MM.1S (cell line): ENCODE measurements at regions not wholly inside any gene's neighbourhood (a gene's known extent, or its start where the extent isn't known, plus 50 kb on each side); places are given as distances from the start of the nearest gene placed in this dataset.

Source experiments
- DNase-seq: peaks from one replicate; pipeline ENCODE4 v3.0.0-alpha.2; 2015
- H2AFZ ChIP-seq: fragments of 300-600 bp; sonication (generic); 2 replicates; pipeline ENCODE4 v1.6.0; 2016; ENCODE audit warnings: antibody characterized with exemption, low read length
- H3F3A ChIP-seq: fragments of 300-600 bp; sonication (generic); 2 replicates; pipeline ENCODE4 v1.6.1; 2016; ENCODE audit warnings: mild to moderate bottlenecking, antibody characterized with exemption, low read length, moderate library complexity, mixed read lengths; ENCODE audit not compliant: insufficient read depth
- H3K27ac ChIP-seq: fragments of 300-600 bp; sonication (generic); 2 replicates; pipeline ENCODE4 v1.5.1; 2016; ENCODE audit warnings: mild to moderate bottlenecking, low read length
- H3K27me3 ChIP-seq: fragments of 300-600 bp; sonication (generic); replicated peaks from 2 replicates; pipeline ENCODE4 v1.6.0; 2016; ENCODE audit warnings: low read length; ENCODE audit not compliant: insufficient read depth
- H3K36me3 ChIP-seq: fragments of 300-600 bp; sonication (generic); replicated peaks from 2 replicates; pipeline ENCODE4 v1.6.1; 2016; ENCODE audit warnings: mild to moderate bottlenecking, low read length, mixed read lengths; ENCODE audit not compliant: insufficient read depth
- H3K4me1 ChIP-seq: fragments of 300-600 bp; sonication (generic); 2 replicates; pipeline ENCODE4 v1.6.1; 2016; ENCODE audit warnings: low read length, mixed read lengths
- H3K4me2 ChIP-seq: fragments of 300-600 bp; sonication (generic); 2 replicates; pipeline ENCODE4 v1.6.0; 2016; ENCODE audit warnings: low read depth, low read length
- H3K4me3 ChIP-seq: fragments of 300-600 bp; sonication (generic); 2 replicates; pipeline ENCODE4 v1.5.1; 2016; ENCODE audit warnings: low read length, mixed read lengths
- H3K79me2 ChIP-seq: fragments of 300-600 bp; sonication (generic); 2 replicates; pipeline ENCODE4 v1.6.1; 2016; ENCODE audit warnings: mixed run types, low read length, mixed read lengths
- H3K9ac ChIP-seq: fragments of 300-600 bp; sonication (generic); 2 replicates; pipeline ENCODE4 v1.6.1; 2016; ENCODE audit warnings: low read length, mixed read lengths
- H3K9me2 ChIP-seq: fragments of 300-600 bp; sonication (generic); replicated peaks from 2 replicates; pipeline ENCODE4 v1.6.1; 2016; ENCODE audit warnings: mild to moderate bottlenecking, low read length, mixed read lengths; ENCODE audit not compliant: insufficient read depth
- H3K9me3 ChIP-seq: fragments of 300-600 bp; sonication (generic); replicated peaks from 2 replicates; pipeline ENCODE4 v1.6.1; 2016; ENCODE audit warnings: mild to moderate bottlenecking, low read length, mixed read lengths; ENCODE audit not compliant: insufficient read depth
- H4K20me1 ChIP-seq: fragments of 300-600 bp; sonication (generic); 2 replicates; pipeline ENCODE4 v1.6.1; 2016; ENCODE audit warnings: mild to moderate bottlenecking, low read length, moderate library complexity, mixed read lengths; ENCODE audit not compliant: insufficient read depth
- EZH2 ChIP-seq: fragments of 300-600 bp; sonication (generic); optimal IDR thresholded peaks from 2 replicates; pipeline ENCODE3; 2017; ENCODE audit warnings: low read depth, mild to moderate bottlenecking, antibody characterized with exemption, low read length, mixed read lengths
- EZH2phosphoT487 ChIP-seq: fragments of 300-600 bp; sonication (generic); IDR thresholded peaks from 2 replicates; pipeline ENCODE4 v1.6.1; 2018; ENCODE audit warnings: antibody characterized with exemption, low read length
- TF ChIP-seq, protein P1 (sequence below): fragments of 300-600 bp; sonication (generic); IDR thresholded peaks from 2 replicates; pipeline ENCODE4 v1.5.1; 2016; ENCODE audit warnings: antibody characterized with exemption, low read length, mixed read lengths

DNA sequence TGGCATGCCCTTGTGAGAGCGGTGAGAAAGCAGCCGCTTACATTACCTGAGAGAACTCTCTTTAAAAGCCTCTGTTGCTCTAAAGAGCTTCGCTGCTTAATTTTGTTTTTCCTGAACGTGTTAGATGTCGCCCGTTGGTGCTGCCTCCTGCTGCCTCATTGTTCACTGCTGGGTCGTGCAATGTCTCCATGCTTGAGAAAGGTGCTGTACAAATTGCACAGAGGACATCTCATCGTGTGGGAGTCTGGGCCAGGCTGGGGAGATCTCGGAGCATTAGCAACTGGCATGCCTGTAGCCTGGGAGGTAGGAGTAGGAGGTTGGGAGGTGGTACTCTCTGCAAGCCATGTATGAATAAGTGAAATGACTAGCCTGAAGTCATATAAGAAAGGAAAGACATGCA, 686.0 kb downstream of the NOVA1 start:
- no peaks in the 10 kb centered on the region for H3K4me1 ChIP-seq
- DNase-seq: no peak
- no peak overlapping the region for H3K27ac ChIP-seq
- no peaks in the 10 kb centered on the region for H4K20me1 ChIP-seq
- H3K79me2 ChIP-seq: no peaks in the 10 kb centered on the region
- no peaks in the 10 kb centered on the region for H3K36me3 ChIP-seq
- TF ChIP-seq EZH2 (no peak), EZH2phosphoT487 (no peak)
- TF ChIP-seq, protein P1, sequence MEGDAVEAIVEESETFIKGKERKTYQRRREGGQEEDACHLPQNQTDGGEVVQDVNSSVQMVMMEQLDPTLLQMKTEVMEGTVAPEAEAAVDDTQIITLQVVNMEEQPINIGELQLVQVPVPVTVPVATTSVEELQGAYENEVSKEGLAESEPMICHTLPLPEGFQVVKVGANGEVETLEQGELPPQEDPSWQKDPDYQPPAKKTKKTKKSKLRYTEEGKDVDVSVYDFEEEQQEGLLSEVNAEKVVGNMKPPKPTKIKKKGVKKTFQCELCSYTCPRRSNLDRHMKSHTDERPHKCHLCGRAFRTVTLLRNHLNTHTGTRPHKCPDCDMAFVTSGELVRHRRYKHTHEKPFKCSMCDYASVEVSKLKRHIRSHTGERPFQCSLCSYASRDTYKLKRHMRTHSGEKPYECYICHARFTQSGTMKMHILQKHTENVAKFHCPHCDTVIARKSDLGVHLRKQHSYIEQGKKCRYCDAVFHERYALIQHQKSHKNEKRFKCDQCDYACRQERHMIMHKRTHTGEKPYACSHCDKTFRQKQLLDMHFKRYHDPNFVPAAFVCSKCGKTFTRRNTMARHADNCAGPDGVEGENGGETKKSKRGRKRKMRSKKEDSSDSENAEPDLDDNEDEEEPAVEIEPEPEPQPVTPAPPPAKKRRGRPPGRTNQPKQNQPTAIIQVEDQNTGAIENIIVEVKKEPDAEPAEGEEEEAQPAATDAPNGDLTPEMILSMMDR: no peak
- no peak overlapping the region for H2AFZ ChIP-seq
- H3K4me3 ChIP-seq: no peak overlapping the region
- no peaks in the 10 kb centered on the region for H3K9me3 ChIP-seq
- no peak overlapping the region for H3K9ac ChIP-seq
- H3K9me2 ChIP-seq: no peaks in the 10 kb centered on the region
- H3F3A ChIP-seq: no peaks in the 10 kb centered on the region
- H3K27me3 ChIP-seq: no peaks in the 10 kb centered on the region
- H3K4me2 ChIP-seq: no peak overlapping the region

DNA sequence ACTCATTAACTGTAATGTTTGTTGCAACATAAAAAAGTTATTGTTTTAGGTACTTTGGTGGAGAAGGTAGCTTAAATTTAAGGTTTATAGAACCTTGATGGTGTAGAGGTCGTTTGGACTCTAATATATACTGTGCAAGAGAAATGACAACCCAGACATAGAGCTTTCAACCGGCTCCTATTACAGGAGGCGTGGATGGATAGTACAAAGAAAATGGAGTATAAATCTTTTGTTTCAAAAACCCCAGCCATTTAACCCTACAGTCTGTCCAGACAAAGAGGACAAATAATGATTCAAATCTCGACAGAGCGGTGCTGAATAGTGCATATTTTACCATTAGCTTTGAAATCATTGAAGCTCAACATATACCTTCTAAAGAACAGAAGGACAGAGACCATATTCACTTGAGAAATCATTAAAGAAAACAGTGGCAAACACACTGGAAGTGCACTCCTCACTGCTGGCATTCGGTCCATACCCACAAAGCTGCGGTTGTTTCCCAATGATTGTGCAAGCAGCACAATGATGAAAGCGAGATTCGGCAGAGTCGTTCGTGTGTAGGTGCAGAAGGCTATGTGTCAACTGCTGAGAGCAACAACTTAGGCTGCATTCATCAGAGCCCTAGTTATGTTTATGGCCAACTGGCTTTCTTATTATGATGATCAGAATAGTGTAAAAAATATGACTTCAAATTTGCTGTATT, 688.6 kb downstream of the NOVA1 start:
- H3K4me3 ChIP-seq: no peak overlapping the region

DNA sequence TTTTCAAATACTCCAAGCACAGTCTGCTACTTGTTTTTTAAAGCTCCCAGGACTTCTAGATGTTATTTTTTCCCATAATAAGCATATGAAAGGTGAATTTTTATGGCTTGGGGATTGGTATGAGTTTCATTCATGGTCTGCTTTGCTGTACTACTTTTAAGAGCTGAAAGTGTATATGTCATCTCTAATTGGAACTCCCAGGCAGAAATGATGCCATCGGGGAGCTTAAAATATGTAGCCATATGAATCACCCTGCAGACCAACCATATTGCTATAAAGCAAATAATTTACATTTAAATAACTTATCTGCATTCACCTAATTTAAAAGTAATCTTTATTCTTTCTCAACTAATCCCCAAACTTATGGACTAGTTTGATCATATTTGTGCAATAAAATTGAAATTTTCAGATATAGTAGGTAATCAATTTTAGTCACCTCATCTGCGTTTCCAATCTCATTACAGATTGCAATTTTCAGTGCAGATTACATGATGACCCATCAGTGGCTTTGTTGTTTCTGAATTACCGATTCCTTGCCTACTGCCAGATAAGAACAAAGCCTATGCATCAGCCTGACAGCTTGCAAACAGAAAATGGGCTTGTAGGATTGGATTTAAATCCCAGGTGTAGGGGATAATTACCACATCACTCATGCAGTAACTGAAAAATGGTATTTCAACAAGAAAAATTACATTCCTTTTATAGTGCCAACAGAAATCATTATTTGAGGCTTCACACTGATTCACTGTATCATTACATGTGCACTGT, 689.4 kb downstream of the NOVA1 start:
- Histone ChIP-seq H3K4me1 (no peaks in the 10 kb centered on the region), H2AFZ (no peak overlapping the region), H3K27me3 (no peaks in the 10 kb centered on the region), H3K79me2 (no peaks in the 10 kb centered on the region), H3K9me3 (no peaks in the 10 kb centered on the region), H3F3A (no peaks in the 10 kb centered on the region), H3K4me2 (no peak overlapping the region), H3K4me3 (no peak overlapping the region), H3K9ac (no peak overlapping the region), H3K9me2 (no peaks in the 10 kb centered on the region), H4K20me1 (no peaks in the 10 kb centered on the region), H3K36me3 (no peaks in the 10 kb centered on the region), H3K27ac (no peak overlapping the region)
- no peak for DNase-seq
- TF ChIP-seq EZH2 (no peak), EZH2phosphoT487 (no peak)
- TF ChIP-seq, protein P1: no peak

More for the DNA sequence above, 688.6 kb downstream of the NOVA1 start:
- Histone ChIP-seq H3K9me3 (no peaks in the 10 kb centered on the region), H3K9me2 (no peaks in the 10 kb centered on the region), H2AFZ (no peak overlapping the region), H3K79me2 (no peaks in the 10 kb centered on the region), H3K27me3 (no peaks in the 10 kb centered on the region), H3K4me1 (no peaks in the 10 kb centered on the region), H4K20me1 (no peaks in the 10 kb centered on the region), H3K9ac (no peak overlapping the region), H3K27ac (no peak overlapping the region), H3F3A (no peaks in the 10 kb centered on the region), H3K36me3 (no peaks in the 10 kb centered on the region), H3K4me2 (no peak overlapping the region)
- TF ChIP-seq EZH2: no peak
- TF ChIP-seq EZH2phosphoT487: no peak
- no peak for DNase-seq
